Femur (tissue), 1 donor: ENCODE measurements at regions not wholly inside any gene's neighbourhood (a gene's known extent, or its start where the extent isn't known, plus 50 kb on each side); places are given as distances from the start of the nearest gene placed in this dataset.

Source experiments
- DNase-seq: peaks from one replicate; pipeline ENCODE4 v3.0.0-alpha.2; 2017

DNA sequence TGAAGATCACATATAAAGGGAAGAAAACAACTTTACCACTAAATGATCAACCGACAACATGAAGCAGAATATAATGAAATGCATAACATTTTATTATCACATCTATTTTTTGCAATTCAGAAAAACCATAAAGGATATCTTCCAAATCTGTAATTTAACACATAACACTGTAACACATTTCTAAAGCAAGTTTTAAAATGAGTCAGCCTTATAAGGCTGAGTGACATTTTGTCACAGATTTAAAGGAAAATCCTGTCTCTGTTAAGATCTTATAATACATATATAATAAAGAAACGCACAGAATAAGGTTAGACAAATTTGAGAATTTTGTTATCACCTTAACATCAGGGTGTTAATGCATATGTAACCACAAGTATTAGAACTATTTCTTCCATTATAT lies 198.4 kb upstream of the RASA1 start:
- no peak for DNase-seq

DNA sequence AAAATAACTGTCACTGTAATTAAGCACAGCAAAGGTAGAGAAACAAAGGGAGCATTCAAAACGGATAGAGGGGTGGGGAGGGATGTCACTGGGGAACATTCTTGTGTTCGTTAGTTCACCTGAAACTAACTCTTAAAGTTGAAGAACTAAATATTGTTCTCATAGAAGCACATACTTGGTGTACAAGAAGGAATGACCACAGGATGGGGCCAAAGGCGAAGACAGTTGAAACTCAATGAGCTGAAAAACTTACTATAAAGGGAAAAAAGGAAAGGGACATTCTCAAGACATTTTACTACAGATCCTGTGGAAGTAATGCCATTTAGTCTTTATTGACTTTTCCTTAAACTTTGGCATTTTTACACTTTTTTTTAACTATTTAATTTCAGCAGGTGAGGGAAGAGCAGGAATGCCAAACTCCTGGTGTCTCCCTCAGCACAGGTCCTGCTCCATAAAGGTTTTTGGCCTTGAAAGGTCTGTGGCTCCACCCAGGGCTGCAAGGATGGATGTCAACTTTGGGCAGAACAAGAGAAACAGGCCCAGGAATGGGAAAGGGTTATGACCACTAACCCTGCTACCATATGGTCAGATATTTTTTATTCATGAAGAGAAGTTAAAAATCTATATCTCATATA lies 197.6 kb upstream of the RASA1 start:
- DNase-seq, result peak; percentile 22

DNA sequence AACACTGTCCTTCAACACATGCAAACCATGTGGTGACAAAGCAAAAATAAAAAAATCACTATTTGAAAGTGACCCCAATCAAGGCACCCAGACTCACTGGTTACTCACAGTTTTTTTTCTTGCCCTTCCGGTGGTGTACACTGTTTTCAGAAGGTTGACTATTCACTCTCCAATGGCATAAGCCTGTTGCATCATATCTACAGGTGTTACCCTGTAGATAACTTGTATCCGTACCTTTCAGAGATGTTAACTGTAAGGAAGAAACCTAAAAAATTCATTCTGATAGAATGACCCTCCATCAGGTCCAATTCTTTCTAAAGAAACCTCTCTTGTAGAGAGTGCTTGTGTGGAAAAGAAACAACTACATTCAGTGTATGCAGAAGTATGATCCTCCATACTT lies 193.6 kb upstream of the RASA1 start:
- no peak for DNase-seq

DNA sequence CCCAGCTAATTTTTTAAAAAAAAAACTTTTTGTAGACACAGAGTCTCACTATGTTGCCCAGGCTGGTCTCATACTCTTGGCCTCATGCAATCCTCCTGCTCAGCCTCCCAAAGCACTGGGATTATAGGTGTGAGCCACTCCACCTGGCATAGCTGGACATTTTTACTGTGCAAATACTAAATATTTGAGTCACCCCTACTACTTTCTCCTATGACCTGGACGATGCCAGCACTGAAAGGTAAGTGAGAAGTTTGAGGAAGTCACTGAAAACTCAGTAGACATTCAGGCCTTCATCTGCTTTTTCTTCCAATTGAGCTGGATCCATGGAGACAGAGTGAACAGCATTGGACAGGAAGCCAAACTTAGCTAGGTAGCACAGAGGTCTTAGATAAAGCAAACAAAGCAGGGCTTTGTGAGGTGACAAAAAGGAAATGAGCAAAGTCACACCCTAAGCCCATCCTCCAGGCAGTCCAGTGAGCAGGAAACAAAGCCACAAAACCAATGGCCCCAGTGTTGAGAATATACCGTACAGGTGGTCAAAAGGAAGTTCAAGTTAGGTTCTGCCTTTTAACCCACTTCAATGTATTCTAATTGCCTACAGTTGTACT lies 192.6 kb upstream of the RASA1 start:
- no peak for DNase-seq

DNA sequence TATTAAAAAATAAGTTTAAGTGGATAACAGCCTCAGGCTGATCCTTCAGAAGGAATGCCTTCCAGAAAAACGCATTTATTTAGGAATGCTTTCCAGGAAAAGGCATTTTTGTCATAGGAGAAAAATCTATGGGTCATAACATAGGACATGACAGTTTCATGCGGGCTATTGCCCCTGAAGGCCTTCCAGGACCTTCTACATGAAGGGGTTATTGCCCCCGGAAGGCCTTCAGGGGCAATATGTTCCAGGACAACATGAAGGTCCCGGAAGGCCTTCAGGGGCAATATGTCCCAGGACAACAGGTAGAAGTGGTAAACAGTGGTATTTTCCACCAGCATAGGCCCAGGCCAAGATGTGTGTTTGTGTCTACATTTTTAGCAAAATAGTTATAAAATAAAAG lies 191.3 kb upstream of the RASA1 start:
- no peak for DNase-seq

DNA sequence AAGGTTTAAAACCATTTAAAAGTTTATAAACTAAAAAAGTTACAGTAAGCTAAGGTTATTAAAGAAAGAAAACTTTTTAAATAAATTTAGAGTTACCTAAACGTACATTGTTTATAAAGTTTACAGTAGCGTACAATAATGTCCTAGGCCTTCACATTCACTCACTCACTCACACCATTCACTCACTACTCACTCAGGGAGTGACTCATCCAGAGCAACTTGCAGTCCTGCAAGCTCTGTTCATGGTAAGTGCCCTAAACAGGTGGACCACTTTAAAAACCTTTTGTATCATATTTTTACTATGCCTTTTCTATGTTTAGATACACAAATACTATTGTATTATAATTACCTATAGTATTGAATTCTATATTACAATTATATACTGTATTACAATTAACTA lies 190.8 kb upstream of the RASA1 start:
- DNase-seq, result no peak

DNA sequence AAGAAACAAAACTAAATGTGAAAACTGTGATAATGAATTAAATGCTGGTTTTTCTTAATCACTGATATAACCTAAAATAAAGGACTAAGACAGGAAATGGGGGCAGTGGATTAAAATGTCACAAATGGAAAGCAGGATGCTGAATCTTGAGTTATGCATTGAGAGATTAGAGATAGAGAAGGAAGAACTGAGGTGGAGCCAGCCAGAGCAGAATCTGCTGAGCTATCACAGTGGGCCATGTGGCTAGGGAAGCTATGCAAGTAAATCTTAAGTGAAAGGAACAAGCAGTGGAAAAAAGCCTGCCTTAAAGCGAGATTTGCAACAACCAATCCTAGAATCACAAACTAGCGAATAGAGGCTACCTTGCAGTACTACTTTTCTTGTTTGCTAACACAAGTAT lies 188.5 kb upstream of the RASA1 start:
- DNase-seq, result no peak

DNA sequence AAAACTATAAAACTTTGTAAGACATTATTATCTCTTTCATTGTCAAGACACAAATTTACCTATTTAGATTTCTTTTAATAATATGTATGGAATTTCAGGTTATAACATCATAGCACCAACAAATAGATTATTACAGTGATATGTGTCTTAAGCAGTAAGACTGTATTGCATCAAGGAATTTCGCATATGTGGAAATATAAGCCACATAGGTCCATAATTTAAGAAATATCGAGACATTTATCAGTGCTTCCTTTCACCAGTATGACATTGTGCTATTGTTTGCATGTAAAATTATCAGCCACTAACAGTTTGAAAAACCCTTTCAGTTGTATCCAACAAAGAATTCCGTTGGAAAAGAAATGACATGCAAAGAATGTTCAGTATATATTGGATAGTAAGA lies 186.7 kb upstream of the RASA1 start:
- no peak for DNase-seq

DNA sequence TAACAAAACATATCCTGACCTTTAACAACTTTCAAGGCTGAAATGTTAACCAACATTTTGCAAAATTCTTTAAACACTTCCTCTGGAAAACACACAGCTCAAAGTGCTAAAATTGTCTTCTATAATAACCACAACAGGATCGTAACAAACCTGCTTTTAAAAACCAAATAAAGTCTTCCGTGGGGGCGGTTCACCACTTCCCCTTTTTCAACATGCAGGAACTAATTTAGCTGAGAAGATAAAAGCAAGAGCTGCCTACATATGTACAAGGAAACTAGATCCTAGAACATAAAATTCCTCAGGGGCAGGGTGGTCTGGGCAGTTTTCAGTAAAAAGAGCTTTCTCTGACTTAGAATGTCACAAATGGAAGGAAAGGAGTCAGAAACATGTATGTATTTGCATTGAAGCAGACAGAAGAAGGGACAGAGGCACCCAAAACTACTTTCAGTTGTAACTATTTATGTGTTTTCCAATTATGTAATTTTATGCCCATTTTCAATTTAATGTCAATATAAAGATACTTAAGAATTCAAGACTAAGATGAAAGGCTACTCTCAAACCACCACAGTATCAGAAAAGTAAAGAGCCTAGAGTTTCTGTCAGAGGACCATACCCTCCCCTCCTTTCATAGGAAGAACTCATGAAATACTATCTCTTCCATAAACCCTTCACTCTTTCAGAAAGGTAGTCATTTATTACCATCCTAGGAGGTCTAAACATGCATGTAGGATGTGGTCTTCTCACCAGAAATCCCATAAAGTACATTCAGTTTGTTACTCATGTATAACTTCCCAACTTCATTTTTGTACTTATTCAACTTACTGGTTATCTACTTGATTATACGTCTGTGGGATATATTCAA lies 185.9 kb upstream of the RASA1 start:
- DNase-seq, result peak; percentile 36

DNA sequence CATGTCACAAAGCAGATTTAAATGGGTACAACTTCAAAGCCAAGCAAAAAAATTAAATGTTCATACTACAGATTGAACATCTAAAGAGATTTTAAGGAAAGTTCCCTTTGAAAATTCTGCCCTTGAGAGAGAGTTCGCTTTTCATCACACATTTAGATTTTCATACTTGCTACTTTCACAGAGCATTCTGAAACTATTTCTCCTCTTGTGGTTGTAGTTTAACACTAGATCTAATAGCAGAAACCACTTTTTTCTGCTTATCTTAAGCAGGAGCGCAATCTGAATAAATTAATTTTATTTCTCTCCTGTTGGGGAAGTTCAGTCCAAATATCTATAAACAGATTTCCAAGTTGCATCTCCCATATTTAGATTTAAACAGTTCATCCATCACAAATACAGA lies 173.3 kb upstream of the RASA1 start:
- DNase-seq, result no peak

DNA sequence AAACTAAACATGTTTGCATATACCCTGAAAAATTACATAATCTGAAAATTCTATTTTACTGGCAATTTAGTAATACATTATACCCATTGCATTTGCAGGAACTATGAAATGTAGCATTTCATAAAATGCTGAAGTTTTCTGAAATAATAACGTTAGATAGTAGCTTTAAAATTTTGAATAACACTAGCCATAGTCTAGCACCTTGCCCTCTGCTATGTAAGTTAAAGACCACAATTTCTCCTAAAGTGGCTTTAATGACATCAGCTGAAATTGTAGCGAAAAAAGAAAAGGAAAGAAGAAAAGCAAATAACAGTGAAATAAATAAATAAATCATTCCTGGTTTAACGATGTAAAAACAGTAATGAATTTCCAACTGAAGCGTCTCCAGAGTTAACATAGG lies 172.8 kb upstream of the RASA1 start:
- no peak for DNase-seq

DNA sequence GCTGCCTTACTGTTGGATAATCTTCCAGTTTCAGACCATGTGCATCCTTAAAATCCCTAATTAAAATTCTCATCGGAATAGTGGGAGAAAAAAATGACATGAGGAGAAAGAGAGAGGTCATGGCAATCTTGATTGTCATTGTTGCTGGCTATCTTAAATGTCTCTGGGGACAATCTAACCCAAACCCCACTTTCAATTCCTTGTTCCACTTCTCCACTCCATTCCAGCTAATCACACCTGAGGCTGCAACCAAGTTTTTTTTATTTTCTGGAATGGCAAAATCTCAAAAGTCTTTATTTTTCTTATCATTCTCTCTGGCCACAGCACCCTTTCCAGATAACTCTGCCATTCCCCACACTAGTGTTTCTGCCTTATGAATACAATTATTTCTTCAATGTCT lies 171.9 kb upstream of the RASA1 start:
- no peak for DNase-seq

DNA sequence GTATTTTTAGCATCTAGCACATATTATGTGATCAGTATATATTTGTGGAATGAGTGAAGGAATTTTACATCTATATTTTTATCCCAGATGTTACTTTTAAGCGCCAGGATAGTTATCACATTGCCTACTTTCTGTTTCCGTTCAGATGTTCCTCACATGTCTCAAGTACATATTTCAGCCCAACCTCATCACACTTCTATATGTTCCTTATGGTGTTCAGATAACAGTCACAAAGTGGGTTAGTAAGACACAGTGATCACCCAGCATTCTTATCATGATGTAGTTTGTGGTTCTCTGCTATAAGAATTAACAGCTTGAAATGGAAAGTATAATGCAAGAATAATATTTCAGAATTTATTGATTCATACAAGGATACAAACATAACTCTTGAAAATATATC lies 170.0 kb upstream of the RASA1 start:
- no peak for DNase-seq

DNA sequence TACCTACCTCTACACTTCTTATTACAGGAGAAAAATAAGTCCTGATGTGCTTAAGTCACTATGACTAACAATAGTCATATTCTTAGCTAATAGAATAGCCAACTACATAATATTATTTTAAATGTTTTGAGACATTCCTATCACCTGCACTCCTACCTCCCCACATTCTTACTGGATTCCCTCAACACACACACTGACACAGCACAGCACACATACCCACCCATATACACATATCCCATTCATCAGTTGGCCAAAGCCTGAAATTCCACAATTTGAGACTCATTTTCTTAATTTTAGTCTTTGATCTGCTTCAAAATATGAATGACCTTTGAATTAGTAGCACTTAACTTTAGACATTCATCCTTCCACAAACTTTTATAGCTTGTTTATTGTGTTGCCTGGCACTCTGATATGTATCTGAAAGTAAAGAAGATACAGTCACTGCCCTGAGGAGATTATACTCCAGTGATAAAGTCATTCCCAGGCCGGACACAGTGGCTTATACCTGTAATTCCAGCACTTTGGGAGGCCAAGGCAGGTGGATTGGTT lies 168.3 kb upstream of the RASA1 start:
- no peak for DNase-seq

DNA sequence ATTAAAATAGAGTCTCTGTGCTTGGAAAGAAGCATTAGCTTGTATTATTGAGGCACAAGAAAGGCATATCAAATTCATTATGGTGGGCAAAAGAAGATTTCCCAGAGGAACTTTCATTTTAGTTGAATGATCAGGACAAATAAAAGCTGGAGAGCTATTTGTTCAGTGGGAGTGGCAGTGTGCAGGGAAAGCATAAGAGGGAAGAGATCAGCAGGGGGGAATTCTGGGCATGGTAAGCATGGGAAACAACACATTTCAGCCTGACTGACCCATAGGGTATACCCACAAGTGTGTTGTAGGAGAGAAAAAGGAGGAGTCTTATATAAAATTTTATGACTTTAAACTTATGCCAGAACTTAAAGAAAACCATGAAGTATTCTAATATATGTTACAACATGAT lies 167.7 kb upstream of the RASA1 start:
- DNase-seq, result no peak

DNA sequence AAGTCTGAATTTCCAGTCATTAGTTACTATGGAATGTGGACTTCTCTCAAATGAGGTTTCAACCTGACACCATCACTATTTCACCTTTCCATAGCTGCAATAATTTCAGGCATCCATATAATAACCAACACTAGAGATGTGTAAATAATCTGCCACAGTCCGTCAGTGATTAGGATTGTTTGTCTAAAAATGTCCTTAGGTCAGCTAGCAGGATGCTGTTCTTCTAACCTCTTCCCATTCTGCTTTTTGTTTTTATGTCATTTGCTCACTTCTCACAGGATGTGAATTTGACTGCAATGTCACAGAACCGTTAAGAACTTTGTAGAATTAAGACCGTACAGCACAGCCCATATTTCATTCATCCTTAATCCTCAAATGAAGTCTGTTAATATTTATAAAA lies 166.4 kb upstream of the RASA1 start:
- no peak for DNase-seq

DNA sequence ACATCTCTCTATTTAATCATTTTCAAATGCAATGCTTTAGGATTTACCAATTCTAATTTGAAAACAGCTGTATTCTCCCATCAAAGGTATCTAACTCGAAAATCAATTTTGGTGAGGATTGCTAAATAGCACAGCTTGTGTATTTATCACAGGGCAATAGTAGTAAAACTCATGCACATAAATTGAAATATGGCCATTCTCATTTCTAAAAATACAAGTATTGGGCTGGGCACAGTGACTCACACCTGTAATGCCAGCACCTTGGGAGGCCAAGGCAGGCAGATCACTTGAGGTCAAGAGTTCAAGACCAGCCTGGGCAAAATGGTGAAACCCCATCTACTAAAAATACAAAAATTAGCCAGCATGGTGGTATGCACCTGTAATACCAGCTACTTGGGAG lies 164.8 kb upstream of the RASA1 start:
- DNase-seq, result no peak

DNA sequence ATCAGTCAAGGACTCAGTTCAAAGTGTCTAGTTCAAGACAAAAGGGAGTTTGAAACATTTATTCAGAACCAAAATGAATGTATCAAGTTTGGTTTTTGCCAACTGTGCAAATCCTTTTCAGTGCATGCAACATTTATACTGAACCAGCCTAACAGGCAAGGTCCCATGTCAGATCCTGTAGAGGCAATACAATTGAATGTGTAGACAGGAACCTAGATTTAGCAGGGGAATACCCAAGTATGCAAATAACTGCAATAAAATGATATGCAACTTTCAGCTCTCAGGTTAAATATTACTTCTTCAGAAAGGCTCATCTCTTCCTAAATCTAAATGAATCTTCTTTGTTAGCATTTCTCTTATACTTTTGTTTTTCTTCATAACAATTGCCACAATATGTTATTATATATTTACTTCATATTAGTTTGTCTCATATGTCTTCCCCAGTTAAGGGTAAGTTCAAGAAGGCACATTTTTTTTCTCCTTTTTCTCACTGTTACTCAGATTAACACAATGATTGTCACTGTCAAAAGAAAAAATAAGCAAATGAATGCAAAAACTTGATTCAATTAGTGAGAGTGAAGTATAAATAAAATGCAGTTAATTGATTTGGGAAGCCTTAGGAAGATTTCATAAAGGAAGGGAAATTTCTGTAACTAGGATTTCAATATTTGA lies 163.9 kb upstream of the RASA1 start:
- no peak for DNase-seq

DNA sequence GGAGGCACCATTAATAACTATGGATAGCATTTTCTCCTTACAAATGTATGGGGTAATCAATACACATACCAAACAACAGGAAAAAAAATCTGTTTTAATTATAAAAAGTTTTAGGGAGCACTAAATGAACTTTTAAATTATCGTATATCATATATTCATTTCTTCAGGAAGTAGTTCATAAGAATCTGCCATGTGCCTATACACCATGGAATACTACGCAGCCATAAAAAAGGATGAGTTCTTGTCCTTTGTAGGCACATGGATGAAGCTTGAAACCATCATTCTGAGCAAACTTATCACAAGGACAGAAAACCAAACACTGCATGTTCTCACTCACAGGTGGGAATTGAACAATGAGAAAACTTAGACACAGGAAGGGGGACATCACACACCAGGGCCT lies 162.1 kb upstream of the RASA1 start:
- DNase-seq, result no peak

DNA sequence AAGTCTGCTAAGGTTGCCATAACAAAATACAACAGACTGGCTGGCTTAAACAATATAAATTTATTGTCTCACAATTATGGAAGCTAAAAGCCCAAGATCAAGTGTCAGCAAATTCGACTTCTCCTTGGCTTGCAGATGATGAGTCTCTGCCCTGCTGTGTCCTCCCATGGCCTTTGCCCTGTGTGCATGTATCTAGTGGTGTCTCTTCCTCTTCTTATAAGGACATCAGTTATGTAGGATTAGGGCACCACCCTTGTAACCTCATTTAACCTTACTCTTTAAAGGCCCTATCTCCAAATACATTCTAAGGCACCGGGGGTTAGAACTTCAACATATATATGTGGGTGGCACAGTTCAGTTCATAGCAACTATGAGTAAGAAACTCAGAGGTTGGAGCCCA lies 157.9 kb upstream of the RASA1 start:
- DNase-seq, result no peak

DNA sequence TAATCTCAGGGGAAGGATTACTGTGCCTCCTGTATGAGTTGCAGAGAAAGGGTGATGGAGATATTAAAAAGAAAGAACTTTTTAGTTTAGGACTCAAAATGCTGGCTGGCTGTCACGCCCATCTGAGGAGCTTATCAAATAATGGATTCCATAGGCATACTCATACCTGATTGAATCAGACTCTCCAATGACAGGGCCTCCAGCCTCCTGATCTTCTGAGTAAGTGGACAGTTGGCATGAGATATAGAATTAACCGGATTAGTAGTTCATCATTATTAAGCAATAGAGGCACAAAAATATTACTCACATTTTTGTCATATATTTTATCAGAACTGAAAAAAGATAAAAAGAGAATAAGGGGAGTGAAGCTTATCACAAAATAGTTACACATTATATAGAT lies 157.0 kb upstream of the RASA1 start:
- no peak for DNase-seq

DNA sequence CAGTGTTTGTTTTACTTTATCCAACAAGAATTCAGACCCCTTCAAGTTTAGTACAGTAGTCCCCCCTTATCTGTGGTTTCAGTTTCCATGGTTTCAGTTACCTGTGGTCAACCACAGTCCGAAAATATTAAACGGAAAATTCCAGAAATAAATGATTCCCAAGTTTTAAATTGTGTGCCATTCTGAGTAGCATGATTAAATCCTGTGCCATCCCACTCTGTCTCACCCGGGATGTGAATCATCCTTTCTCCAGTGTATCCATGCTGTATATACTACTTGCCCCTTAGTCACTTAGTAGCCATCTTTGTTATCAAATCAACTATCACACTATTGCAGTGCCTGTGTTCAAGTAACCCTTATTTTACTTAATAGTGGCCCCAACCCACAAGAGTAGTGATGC lies 153.8 kb upstream of the RASA1 start:
- no peak for DNase-seq

DNA sequence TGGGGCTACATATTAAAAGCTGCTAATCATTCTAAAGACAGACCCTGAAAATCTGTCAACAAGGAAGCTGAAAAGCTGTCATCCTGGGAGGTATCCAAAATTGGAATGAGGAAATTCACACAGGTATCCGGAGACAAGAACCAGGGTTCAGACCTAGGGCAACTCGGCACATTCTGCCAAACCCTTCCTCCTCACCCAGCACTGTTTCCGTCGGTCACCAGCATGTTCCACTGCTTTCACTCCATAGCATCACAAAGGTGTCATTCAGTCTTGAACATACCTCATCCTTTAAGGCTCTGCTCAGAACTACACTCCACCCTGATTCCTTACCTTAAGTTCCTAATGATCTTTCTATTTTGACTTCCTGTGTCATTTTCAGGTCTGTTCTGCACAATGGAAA lies 153.1 kb upstream of the RASA1 start:
- no peak for DNase-seq
